ENCODE measurements at regions not wholly inside any gene's neighbourhood (a gene's known extent, or its start where the extent isn't known, plus 50 kb on each side); places are given as distances from the start of the nearest gene placed in this dataset.
A peak's percentile ranks its signal among the peaks of the same experiment; 100 is the strongest.
"Not testable (repeated sequence)": the region's sequence is repeated elsewhere in the genome, so short reads cannot be mapped to it uniquely, and the experiment has no call there.

GRCh38 chrX:12060489-12061260, 77.6 kb upstream of the FRMPD4 start:
- no peak for DNase-seq

- DNase-seq: peak in 2 of 4 experiments; percentile 0 to 1
These were observed 73.0 kb upstream of the FRMPD4 start for GRCh38 chrX:12065251-12065650.

GRCh38 chrX:12076046-12076445, 62.2 kb upstream of the FRMPD4 start:
- DNase-seq: no peak

- peak; percentile 0 to 9 (median 4) for DNase-seq
These were observed 58.0 kb upstream of the FRMPD4 start for GRCh38 chrX:12080265-12080664.

- not testable (repeated sequence) for DNase-seq
These were observed 55.3 kb upstream of the FRMPD4 start for GRCh38 chrX:12082959-12083358.
